ENCODE measurements at regions not wholly inside any gene's neighbourhood (a gene's known extent, or its start where the extent isn't known, plus 50 kb on each side); places are given as distances from the start of the nearest gene placed in this dataset.

DNA sequence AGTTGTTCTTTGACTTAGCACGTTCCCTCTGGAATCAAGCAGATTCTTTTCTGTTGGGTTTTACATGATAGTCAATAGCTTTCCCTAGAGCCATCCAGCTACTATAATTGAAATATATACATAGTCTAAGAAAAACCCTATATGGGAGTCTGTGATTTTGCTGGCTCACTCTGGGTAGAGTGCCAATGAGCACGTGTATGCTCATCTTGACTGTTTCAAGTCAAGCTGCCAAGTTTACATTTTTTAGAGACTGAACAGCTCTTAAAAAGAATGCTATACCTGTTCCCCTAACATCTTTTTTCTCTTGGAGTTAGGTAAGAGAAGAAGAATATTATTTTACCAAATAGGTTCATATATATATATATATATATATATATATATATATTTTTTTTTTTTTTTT is 182.8 kb upstream of the NRIP1 start:
- TF ChIP-seq, protein P1, sequence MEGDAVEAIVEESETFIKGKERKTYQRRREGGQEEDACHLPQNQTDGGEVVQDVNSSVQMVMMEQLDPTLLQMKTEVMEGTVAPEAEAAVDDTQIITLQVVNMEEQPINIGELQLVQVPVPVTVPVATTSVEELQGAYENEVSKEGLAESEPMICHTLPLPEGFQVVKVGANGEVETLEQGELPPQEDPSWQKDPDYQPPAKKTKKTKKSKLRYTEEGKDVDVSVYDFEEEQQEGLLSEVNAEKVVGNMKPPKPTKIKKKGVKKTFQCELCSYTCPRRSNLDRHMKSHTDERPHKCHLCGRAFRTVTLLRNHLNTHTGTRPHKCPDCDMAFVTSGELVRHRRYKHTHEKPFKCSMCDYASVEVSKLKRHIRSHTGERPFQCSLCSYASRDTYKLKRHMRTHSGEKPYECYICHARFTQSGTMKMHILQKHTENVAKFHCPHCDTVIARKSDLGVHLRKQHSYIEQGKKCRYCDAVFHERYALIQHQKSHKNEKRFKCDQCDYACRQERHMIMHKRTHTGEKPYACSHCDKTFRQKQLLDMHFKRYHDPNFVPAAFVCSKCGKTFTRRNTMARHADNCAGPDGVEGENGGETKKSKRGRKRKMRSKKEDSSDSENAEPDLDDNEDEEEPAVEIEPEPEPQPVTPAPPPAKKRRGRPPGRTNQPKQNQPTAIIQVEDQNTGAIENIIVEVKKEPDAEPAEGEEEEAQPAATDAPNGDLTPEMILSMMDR (IDR thresholded peaks at IDR 0.05) = no peak
- TF ChIP-seq POLR2A (IDR thresholded peaks at IDR 0.05) = no peak

All from breast epithelium (tissue), 3 donors.